Activated CD8-positive, alpha-beta T cell treated with anti-CD3 and anti-CD28 coated beads for 36 hours (primary cell): ENCODE measurements at regions not wholly inside any gene's neighbourhood (a gene's known extent, or its start where the extent isn't known, plus 50 kb on each side); places are given as distances from the start of the nearest gene placed in this dataset.

Experiments used
- ATAC-seq: fragments of 200-7000 bp; cut with Tn5 transposase; one replicate; pipeline ENCODE4 v1.10.0; 2021; ENCODE audit warnings: mild to moderate bottlenecking, moderate library complexity
- CTCF ChIA-PET: fragments of 350-600 bp; sonication (Branson Sonifier 250); formaldehyde crosslinking; loops from one replicate; lab custom pipeline; 2021; ENCODE audit warnings: antibody characterized with exemption; lab: Charles Lee
- POLR2A ChIA-PET: fragments of 350-600 bp; sonication (Branson Sonifier 250); formaldehyde crosslinking; loops from one replicate; lab custom pipeline; 2021; ENCODE audit warnings: antibody characterized with exemption; lab: Charles Lee
- DNase-seq: peaks from one replicate; pipeline ENCODE4 v3.0.0-alpha.2; 2020
- H3K27ac Mint-ChIP-seq: one replicate; pipeline ENCODE4 v1.8.0; 2021; ENCODE audit warnings: mild to moderate bottlenecking, mixed read lengths
- H3K27me3 Mint-ChIP-seq: one replicate; pipeline ENCODE4 v1.8.0; 2021; ENCODE audit warnings: mixed read lengths
- H3K36me3 Mint-ChIP-seq: one replicate; pipeline ENCODE4 v1.8.0; 2021; ENCODE audit warnings: low read depth, mixed read lengths
- H3K4me1 Mint-ChIP-seq: one replicate; pipeline ENCODE4 v1.8.0; 2021; ENCODE audit warnings: low read depth, mixed read lengths
- H3K4me3 Mint-ChIP-seq: one replicate; pipeline ENCODE4 v1.8.0; 2021; ENCODE audit warnings: mild to moderate bottlenecking, moderate library complexity, mixed read lengths
- H3K9me3 Mint-ChIP-seq: one replicate; pipeline ENCODE4 v1.8.0; 2021; ENCODE audit warnings: mixed read lengths
- intact Hi-C: fragments of 100-400 bp; cut with micrococcal nuclease; formaldehyde crosslinking; loops from one replicate; pipeline ENCODE4 v1.10.0; 2022
- TF ChIP-seq, protein P1 (sequence below): fragments of 200-600 bp; IDR thresholded peaks from one replicate; pipeline ENCODE4 v1.8.0; 2022; ENCODE audit warnings: antibody characterized with exemption, mild to moderate bottlenecking

DNA sequence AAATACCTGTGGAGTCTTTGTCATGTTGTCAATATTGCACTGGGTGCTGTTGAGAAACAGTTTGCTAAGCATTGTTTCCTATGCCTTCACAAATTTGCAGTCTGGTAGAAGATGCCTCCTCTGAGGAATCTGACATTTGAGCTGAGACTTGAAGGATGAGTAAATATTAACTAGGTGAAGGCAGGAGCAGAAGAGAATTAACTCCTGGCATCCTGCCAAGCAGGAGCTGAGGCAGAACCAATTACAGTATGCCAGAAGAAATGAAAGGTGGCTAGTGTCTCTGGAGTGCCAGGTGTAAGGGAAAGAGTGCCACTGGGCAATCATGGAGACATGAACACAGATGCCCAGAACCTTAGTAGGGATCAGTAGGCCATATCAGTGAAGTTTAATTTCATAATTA, 1778.2 kb upstream of the PCDH10 start:
- ATAC-seq (no peak), DNase-seq (no peak)
- TF ChIP-seq, protein P1, sequence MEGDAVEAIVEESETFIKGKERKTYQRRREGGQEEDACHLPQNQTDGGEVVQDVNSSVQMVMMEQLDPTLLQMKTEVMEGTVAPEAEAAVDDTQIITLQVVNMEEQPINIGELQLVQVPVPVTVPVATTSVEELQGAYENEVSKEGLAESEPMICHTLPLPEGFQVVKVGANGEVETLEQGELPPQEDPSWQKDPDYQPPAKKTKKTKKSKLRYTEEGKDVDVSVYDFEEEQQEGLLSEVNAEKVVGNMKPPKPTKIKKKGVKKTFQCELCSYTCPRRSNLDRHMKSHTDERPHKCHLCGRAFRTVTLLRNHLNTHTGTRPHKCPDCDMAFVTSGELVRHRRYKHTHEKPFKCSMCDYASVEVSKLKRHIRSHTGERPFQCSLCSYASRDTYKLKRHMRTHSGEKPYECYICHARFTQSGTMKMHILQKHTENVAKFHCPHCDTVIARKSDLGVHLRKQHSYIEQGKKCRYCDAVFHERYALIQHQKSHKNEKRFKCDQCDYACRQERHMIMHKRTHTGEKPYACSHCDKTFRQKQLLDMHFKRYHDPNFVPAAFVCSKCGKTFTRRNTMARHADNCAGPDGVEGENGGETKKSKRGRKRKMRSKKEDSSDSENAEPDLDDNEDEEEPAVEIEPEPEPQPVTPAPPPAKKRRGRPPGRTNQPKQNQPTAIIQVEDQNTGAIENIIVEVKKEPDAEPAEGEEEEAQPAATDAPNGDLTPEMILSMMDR: no peak
- ChIA-PET CTCF (no interaction called here), POLR2A (no interaction called here)
- Mint-ChIP-seq H3K4me3 (no peak overlapping the region), H3K9me3 (no peaks in the 10 kb centered on the region), H3K27me3 (no peaks in the 10 kb centered on the region), H3K4me1 (no peaks in the 10 kb centered on the region), H3K36me3 (no peaks in the 10 kb centered on the region), H3K27ac (no peak overlapping the region)
- intact Hi-C loops: no loop called here

DNA sequence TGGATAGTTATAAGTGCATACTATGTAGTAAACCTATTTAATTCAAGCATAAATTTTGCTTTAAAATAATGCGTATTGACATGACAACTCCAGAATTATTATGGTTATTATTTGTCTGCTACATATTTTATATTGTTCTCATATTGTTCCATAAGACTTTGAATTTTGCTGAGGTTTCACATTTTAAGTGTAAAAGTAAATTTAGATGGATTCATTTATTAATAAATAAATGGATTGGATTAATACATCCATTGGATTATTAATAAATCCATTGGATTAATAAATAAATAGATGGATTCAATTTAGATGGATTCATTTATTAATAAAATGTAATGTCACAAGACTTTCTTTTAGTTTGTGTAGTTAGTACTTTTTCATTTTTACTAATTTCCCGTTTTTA, 1768.0 kb upstream of the PCDH10 start:
- ChIA-PET POLR2A (no interaction called here), CTCF (no interaction called here)
- no peak overlapping the region for H3K27ac Mint-ChIP-seq
- intact Hi-C loops: no loop called here
- ATAC-seq (no peak), DNase-seq (no peak)
- no peaks in the 10 kb centered on the region for H3K27me3 Mint-ChIP-seq
- no peaks in the 10 kb centered on the region for H3K36me3 Mint-ChIP-seq
- H3K4me1 Mint-ChIP-seq: no peaks in the 10 kb centered on the region
- peaks cover 11% of the 10 kb centered on the region for H3K9me3 Mint-ChIP-seq
- TF ChIP-seq, protein P1: no peak
- H3K4me3 Mint-ChIP-seq: no peak overlapping the region

DNA sequence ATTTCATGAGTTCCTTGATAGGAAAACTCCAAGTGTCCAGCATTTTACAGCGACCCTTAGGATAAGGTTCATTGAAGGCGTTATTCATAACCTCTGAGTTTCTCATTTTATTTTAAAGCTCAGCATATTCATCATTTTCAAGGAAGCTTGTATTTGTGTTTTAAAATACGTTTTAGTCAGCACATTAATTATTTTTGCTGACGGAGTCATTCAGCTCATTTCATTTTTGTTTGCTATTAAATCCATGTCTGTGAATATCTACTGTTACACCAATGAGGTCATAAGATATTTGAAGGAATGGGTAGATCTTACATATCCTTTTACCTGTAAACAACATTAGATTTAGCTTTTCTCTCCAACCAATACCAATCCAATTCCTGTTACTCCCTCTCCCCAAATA, 1766.3 kb upstream of the PCDH10 start:
- ATAC-seq (no peak), DNase-seq (no peak)
- intact Hi-C loops: no loop called here
- Mint-ChIP-seq H3K36me3 (no peaks in the 10 kb centered on the region), H3K27ac (no peak overlapping the region), H3K27me3 (no peaks in the 10 kb centered on the region), H3K9me3 (peaks cover 16% of the 10 kb centered on the region), H3K4me1 (no peaks in the 10 kb centered on the region), H3K4me3 (no peak overlapping the region)
- TF ChIP-seq, protein P1: no peak
- ChIA-PET POLR2A (no interaction called here), CTCF (no interaction called here)

DNA sequence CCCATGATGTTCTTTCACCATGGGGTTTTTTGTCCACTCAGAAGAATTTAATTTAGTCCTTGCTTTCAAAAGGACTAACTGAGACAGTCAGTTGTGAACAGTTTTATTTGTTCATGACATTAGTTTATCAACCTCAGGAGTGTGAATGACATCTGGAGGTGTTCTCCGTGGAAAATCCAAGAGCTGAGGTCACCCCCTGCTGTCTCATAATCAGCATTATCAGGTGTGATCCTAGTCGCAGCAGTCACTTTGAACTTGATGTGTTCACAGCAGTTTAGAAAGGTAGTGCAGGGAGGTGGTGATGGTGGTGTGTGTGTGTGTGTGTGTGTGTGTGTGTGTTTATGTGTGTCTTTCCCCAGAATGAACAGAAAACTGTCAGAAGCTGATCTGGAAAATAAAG, 1760.8 kb upstream of the PCDH10 start:
- Mint-ChIP-seq H3K27me3 (no peaks in the 10 kb centered on the region), H3K4me1 (no peaks in the 10 kb centered on the region), H3K4me3 (no peak overlapping the region), H3K36me3 (no peaks in the 10 kb centered on the region), H3K27ac (no peak overlapping the region), H3K9me3 (peaks cover 11% of the 10 kb centered on the region)
- ATAC-seq: no peak
- DNase-seq: no peak
- TF ChIP-seq, protein P1: no peak
- intact Hi-C loops: no loop called here
- ChIA-PET CTCF (no interaction called here), POLR2A (no interaction called here)

DNA sequence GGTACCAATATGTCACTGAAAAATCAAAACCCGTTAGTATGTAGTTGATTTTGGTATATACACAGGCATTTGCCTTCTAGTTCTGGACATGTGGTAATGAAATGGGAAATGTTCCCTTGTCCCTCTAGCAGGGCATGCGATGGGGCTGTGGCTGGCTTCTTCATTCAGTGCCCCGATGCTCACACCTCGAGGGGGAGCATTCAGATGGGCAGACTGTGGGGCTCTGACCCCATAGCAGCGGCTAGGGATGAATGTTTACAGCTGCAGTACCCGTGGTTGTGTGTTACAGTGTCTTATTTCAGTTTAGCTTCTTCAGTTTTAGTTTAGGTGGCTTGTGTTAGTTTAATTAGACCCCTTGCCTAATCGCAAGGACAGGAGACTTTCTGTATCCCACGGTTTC, 1741.0 kb upstream of the PCDH10 start:
- CTCF ChIA-PET: no interaction called here
- TF ChIP-seq, protein P1: no peak
- intact Hi-C loops: no loop called here
- no peak overlapping the region for H3K4me3 Mint-ChIP-seq
- H3K4me1 Mint-ChIP-seq: no peaks in the 10 kb centered on the region
- DNase-seq (no peak), ATAC-seq (no peak)
- peaks cover 8% of the 10 kb centered on the region for H3K9me3 Mint-ChIP-seq
- no peaks in the 10 kb centered on the region for H3K27me3 Mint-ChIP-seq
- POLR2A ChIA-PET: no interaction called here
- no peak overlapping the region for H3K27ac Mint-ChIP-seq
- H3K36me3 Mint-ChIP-seq: no peaks in the 10 kb centered on the region
